BLaER1 treated with 17β-estradiol and CSF1 and Interleukin-3, amounts not matched to agents 10 nM and 100 nM (cell line): ENCODE measurements at regions not wholly inside any gene's neighbourhood (a gene's known extent, or its start where the extent isn't known, plus 50 kb on each side); places are given as distances from the start of the nearest gene placed in this dataset.
"Not testable (repeated sequence)": the region's sequence is repeated elsewhere in the genome, so short reads cannot be mapped to it uniquely, and the experiment has no call there.

Experiments used
- H3K27ac ChIP-seq, 11 experiments: shearing (Covaris generic); formaldehyde crosslinking; 2 replicates each; pipeline ENCODE4 v1.8.1; 2022
- H3K27me3 ChIP-seq, 11 experiments: shearing (Covaris generic); formaldehyde crosslinking; 2 replicates each; pipeline ENCODE4 v1.8.1; 2022
- H3K36me3 ChIP-seq, 11 experiments: shearing (Covaris generic); formaldehyde crosslinking; 2 replicates each; pipeline ENCODE4 v1.8.1; 2022
- H3K4me1 ChIP-seq, 10 experiments: shearing (Covaris generic); formaldehyde crosslinking; 2 replicates each; pipeline ENCODE4 v1.8.1; 2022
- H3K4me2 ChIP-seq, 11 experiments: shearing (Covaris generic); formaldehyde crosslinking; 2 replicates each; pipeline ENCODE4 v1.8.1; 2022
- H3K4me3 ChIP-seq, 10 experiments: shearing (Covaris generic); formaldehyde crosslinking; 2 replicates each; pipeline ENCODE4 v1.8.1; 2022
- H3K9ac ChIP-seq, 11 experiments: shearing (Covaris generic); formaldehyde crosslinking; 2 replicates each; pipeline ENCODE4 v1.8.1; 2022
- H3K9me3 ChIP-seq, 11 experiments: shearing (Covaris generic); formaldehyde crosslinking; replicated peaks in 1 of 11; 2 replicates each; pipeline ENCODE4 v1.8.1; 2022
- H4K20me1 ChIP-seq, 11 experiments: shearing (Covaris generic); formaldehyde crosslinking; 2 replicates each; pipeline ENCODE4 v1.8.1; 2022
- Cebpa-rat ChIP-seq, 11 experiments: shearing (Covaris generic); IDR thresholded peaks; 2 replicates each; pipeline ENCODE4 v1.8.1; 2022

- H3K27ac ChIP-seq, H3K4me2 ChIP-seq, H3K9ac ChIP-seq, H3K9me3 ChIP-seq, H4K20me1 ChIP-seq, H3K36me3 ChIP-seq, H3K4me3 ChIP-seq, H3K4me1 ChIP-seq, H3K27me3 ChIP-seq: not testable (repeated sequence)
These were observed 52.6 kb upstream of the KIF26B start for GRCh38 chr1:245102149-245102548.

GRCh38 chr1:245099401-245099800 lies 55.4 kb upstream of the KIF26B start:
- Histone ChIP-seq H3K9me3 (no peaks in the 10 kb centered on the region), H3K9ac (no peak overlapping the region), H4K20me1 (no peaks in the 10 kb centered on the region), H3K4me1 (no peaks in the 10 kb centered on the region), H3K4me2 (no peak overlapping the region), H3K4me3 (no peak overlapping the region), H3K36me3 (no peaks in the 10 kb centered on the region), H3K27ac (no peak overlapping the region), H3K27me3 (no peaks in the 10 kb centered on the region)
- TF ChIP-seq Cebpa-rat (IDR thresholded peaks at IDR 0.05): no peak

GRCh38 chr1:245098924-245099323 lies 55.9 kb upstream of the KIF26B start:
- Histone ChIP-seq H3K4me2 (no peak overlapping the region), H3K27me3 (no peaks in the 10 kb centered on the region), H3K9me3 (no peaks in the 10 kb centered on the region), H4K20me1 (no peaks in the 10 kb centered on the region), H3K4me3 (no peak overlapping the region), H3K27ac (no peak overlapping the region), H3K36me3 (no peaks in the 10 kb centered on the region), H3K9ac (no peak overlapping the region), H3K4me1 (no peaks in the 10 kb centered on the region)
- TF ChIP-seq Cebpa-rat (IDR thresholded peaks at IDR 0.05): no peak

- Histone ChIP-seq H3K27ac (no peak overlapping the region), H3K36me3 (peaks cover 0 to 4% (median 0%) of the 10 kb centered on the region in 11 experiments; a peak in 3 of 22 replicates), H3K27me3 (no peaks in the 10 kb centered on the region), H3K4me1 (peaks cover 0 to 8% (median 0%) of the 10 kb centered on the region in 10 experiments; a peak in 7 of 20 replicates), H4K20me1 (no peaks in the 10 kb centered on the region), H3K4me2 (no peak overlapping the region), H3K4me3 (no peak overlapping the region), H3K9me3 (no peaks in the 10 kb centered on the region), H3K9ac (no peak overlapping the region)
- TF ChIP-seq Cebpa-rat (IDR thresholded peaks at IDR 0.05): no peak
These were observed 58.3 kb upstream of the KIF26B start for GRCh38 chr1:245096311-245097066.

- no peaks in the 10 kb centered on the region for H4K20me1 ChIP-seq
These were observed 58.9 kb upstream of the KIF26B start for GRCh38 chr1:245095903-245096302.

GRCh38 chr1:245094954-245095353 lies 59.8 kb upstream of the KIF26B start:
- Histone ChIP-seq H4K20me1 (no peaks in the 10 kb centered on the region), H3K27ac (no peak overlapping the region), H3K4me3 (no peak overlapping the region), H3K4me1 (peaks cover 0 to 12% (median 0%) of the 10 kb centered on the region in 10 experiments; a peak in 7 of 20 replicates), H3K36me3 (peaks cover 0 to 20% (median 8%) of the 10 kb centered on the region in 11 experiments; a peak in 11 of 22 replicates), H3K9ac (no peak overlapping the region), H3K9me3 (no peaks in the 10 kb centered on the region), H3K4me2 (no peak overlapping the region), H3K27me3 (no peaks in the 10 kb centered on the region)
- TF ChIP-seq Cebpa-rat (IDR thresholded peaks at IDR 0.05): no peak

More at GRCh38 chr1:245095903-245096302, 58.9 kb upstream of the KIF26B start:
- TF ChIP-seq Cebpa-rat (IDR thresholded peaks at IDR 0.05): no peak
- Histone ChIP-seq H3K36me3 (peaks cover 0 to 10% (median 5%) of the 10 kb centered on the region in 11 experiments; a peak in 10 of 22 replicates), H3K27me3 (no peaks in the 10 kb centered on the region), H3K4me2 (no peak overlapping the region), H3K9me3 (no peaks in the 10 kb centered on the region), H3K9ac (no peak overlapping the region), H3K4me3 (no peak overlapping the region), H3K4me1 (peaks cover 0 to 12% (median 0%) of the 10 kb centered on the region in 10 experiments; a peak in 7 of 20 replicates), H3K27ac (no peak overlapping the region)

GRCh38 chr1:245094092-245094491 lies 60.7 kb upstream of the KIF26B start:
- H3K9me3 ChIP-seq: no peaks in the 10 kb centered on the region
- H3K36me3 ChIP-seq: peaks cover 0 to 22% (median 8%) of the 10 kb centered on the region in 11 experiments; a peak in 11 of 22 replicates
- no peaks in the 10 kb centered on the region for H3K27me3 ChIP-seq
- no peak overlapping the region for H3K27ac ChIP-seq
- no peak overlapping the region for H3K9ac ChIP-seq
- no peak overlapping the region for H3K4me2 ChIP-seq
- H3K4me1 ChIP-seq: peaks cover 0 to 12% (median 0%) of the 10 kb centered on the region in 10 experiments; a peak in 7 of 20 replicates
- H3K4me3 ChIP-seq: no peak overlapping the region
- TF ChIP-seq Cebpa-rat (IDR thresholded peaks at IDR 0.05): no peak
- no peaks in the 10 kb centered on the region for H4K20me1 ChIP-seq

GRCh38 chr1:245092638-245092976 lies 62.2 kb upstream of the KIF26B start:
- H4K20me1 ChIP-seq: no peaks in the 10 kb centered on the region
- no peak overlapping the region for H3K4me2 ChIP-seq
- peak in 2 of 11 experiments; percentile 33 to 52; a peak in 2 of 22 replicates for TF ChIP-seq Cebpa-rat (IDR thresholded peaks at IDR 0.05)
- no peaks in the 10 kb centered on the region for H3K9me3 ChIP-seq
- no peak overlapping the region for H3K9ac ChIP-seq
- H3K4me3 ChIP-seq: no peak overlapping the region
- peaks cover 0 to 22% (median 8%) of the 10 kb centered on the region in 11 experiments; a peak in 11 of 22 replicates for H3K36me3 ChIP-seq
- no peaks in the 10 kb centered on the region for H3K27me3 ChIP-seq
- peaks cover 0 to 12% (median 0%) of the 10 kb centered on the region in 10 experiments; a peak in 7 of 20 replicates for H3K4me1 ChIP-seq
- no peak overlapping the region for H3K27ac ChIP-seq

GRCh38 chr1:245091818-245092637 lies 62.8 kb upstream of the KIF26B start:
- Histone ChIP-seq H3K9me3 (no peaks in the 10 kb centered on the region), H3K4me2 (peak overlapping the region in 1 of 11 experiments; percentile 9; a peak in 2 of 22 replicates), H3K4me1 (peaks cover 0 to 12% (median 0%) of the 10 kb centered on the region in 10 experiments; a peak in 7 of 20 replicates), H3K4me3 (no peak overlapping the region), H4K20me1 (no peaks in the 10 kb centered on the region), H3K27ac (no peak overlapping the region), H3K27me3 (no peaks in the 10 kb centered on the region), H3K36me3 (peaks cover 0 to 22% (median 8%) of the 10 kb centered on the region in 11 experiments; a peak in 11 of 22 replicates), H3K9ac (no peak overlapping the region)
- TF ChIP-seq Cebpa-rat (IDR thresholded peaks at IDR 0.05): no peak
